Nephron progenitor cell (in vitro differentiated cells): ENCODE measurements at regions not wholly inside any gene's neighbourhood (a gene's known extent, or its start where the extent isn't known, plus 50 kb on each side); places are given as distances from the start of the nearest gene placed in this dataset.

Experiments used
- DNase-seq: peaks from one replicate; pipeline ENCODE4 v3.0.0; 2021
- H3K27ac Mint-ChIP-seq: 2 replicates; pipeline ENCODE4 v1.8.0; 2021; ENCODE audit warnings: mild to moderate bottlenecking, moderate library complexity, mixed read lengths
- H3K27me3 Mint-ChIP-seq: 2 replicates; pipeline ENCODE4 v1.8.0; 2021; ENCODE audit warnings: mild to moderate bottlenecking, low read depth, mixed read lengths; ENCODE audit not compliant: poor library complexity
- H3K36me3 Mint-ChIP-seq: 2 replicates; pipeline ENCODE4 v1.8.0; 2021; ENCODE audit warnings: low read depth, mixed read lengths
- H3K4me1 Mint-ChIP-seq: 2 replicates; pipeline ENCODE4 v1.8.0; 2021; ENCODE audit warnings: mixed read lengths
- H3K4me3 Mint-ChIP-seq: 2 replicates; pipeline ENCODE4 v1.8.0; 2021; ENCODE audit warnings: mild to moderate bottlenecking, moderate library complexity, mixed read lengths
- H3K9me3 Mint-ChIP-seq: 2 replicates; pipeline ENCODE4 v1.8.0; 2021; ENCODE audit warnings: mild to moderate bottlenecking, moderate library complexity, mixed read lengths
- CTCF ChIP-seq: fragments of 200-600 bp; sonication (generic); IDR thresholded peaks from 2 replicates; pipeline ENCODE4 v1.5.0; 2021; ENCODE audit warnings: antibody characterized with exemption

- DNase-seq = no peak
- no peak overlapping the region for H3K27ac Mint-ChIP-seq
- no peaks in the 10 kb centered on the region for H3K4me1 Mint-ChIP-seq
- H3K36me3 Mint-ChIP-seq = no peaks in the 10 kb centered on the region
- H3K4me3 Mint-ChIP-seq = no peak overlapping the region
- peaks cover under 1% of the 10 kb centered on the region for H3K9me3 Mint-ChIP-seq
- TF ChIP-seq CTCF = no peak
- no peaks in the 10 kb centered on the region for H3K27me3 Mint-ChIP-seq
Observed at GRCh38 chr5:114099161-114099560, 262.7 kb upstream of the KCNN2 start.

- H3K4me1 Mint-ChIP-seq = no peaks in the 10 kb centered on the region
- H3K36me3 Mint-ChIP-seq = no peaks in the 10 kb centered on the region
- DNase-seq = peak; percentile 2
- TF ChIP-seq CTCF = peak; percentile 42
- H3K27me3 Mint-ChIP-seq = no peaks in the 10 kb centered on the region
- H3K27ac Mint-ChIP-seq = no peak overlapping the region
- H3K9me3 Mint-ChIP-seq = no peaks in the 10 kb centered on the region
- H3K4me3 Mint-ChIP-seq = no peak overlapping the region
Observed at GRCh38 chr5:114101153-114101552, 260.7 kb upstream of the KCNN2 start.

GRCh38 chr5:114113604-114114003, 248.3 kb upstream of the KCNN2 start:
- Mint-ChIP-seq H3K9me3 (no peaks in the 10 kb centered on the region), H3K27me3 (no peaks in the 10 kb centered on the region), H3K4me3 (no peak overlapping the region), H3K4me1 (no peaks in the 10 kb centered on the region), H3K36me3 (no peaks in the 10 kb centered on the region), H3K27ac (no peak overlapping the region)
- DNase-seq = no peak
- no peak for TF ChIP-seq CTCF

GRCh38 chr5:114116981-114117380, 244.9 kb upstream of the KCNN2 start:
- Mint-ChIP-seq H3K27me3 (no peaks in the 10 kb centered on the region), H3K36me3 (no peaks in the 10 kb centered on the region), H3K9me3 (no peaks in the 10 kb centered on the region), H3K27ac (no peak overlapping the region), H3K4me3 (no peak overlapping the region), H3K4me1 (no peaks in the 10 kb centered on the region)
- DNase-seq = no peak
- no peak for TF ChIP-seq CTCF

- H3K36me3 Mint-ChIP-seq = no peaks in the 10 kb centered on the region
- DNase-seq = no peak
- no peaks in the 10 kb centered on the region for H3K4me1 Mint-ChIP-seq
- no peak overlapping the region for H3K27ac Mint-ChIP-seq
- no peaks in the 10 kb centered on the region for H3K9me3 Mint-ChIP-seq
- H3K4me3 Mint-ChIP-seq = no peak overlapping the region
- TF ChIP-seq CTCF = no peak
- peaks cover 3% of the 10 kb centered on the region for H3K27me3 Mint-ChIP-seq
Observed at GRCh38 chr5:114118511-114118910, 243.4 kb upstream of the KCNN2 start.

- no peak overlapping the region for H3K27ac Mint-ChIP-seq
- no peaks in the 10 kb centered on the region for H3K36me3 Mint-ChIP-seq
- H3K4me3 Mint-ChIP-seq = no peak overlapping the region
- H3K27me3 Mint-ChIP-seq = peaks cover 3% of the 10 kb centered on the region
- no peak for DNase-seq
- no peak for TF ChIP-seq CTCF
- no peaks in the 10 kb centered on the region for H3K4me1 Mint-ChIP-seq
- H3K9me3 Mint-ChIP-seq = no peaks in the 10 kb centered on the region
Observed at GRCh38 chr5:114120166-114120565, 241.7 kb upstream of the KCNN2 start.
